ENCODE measurements at regions not wholly inside any gene's neighbourhood (a gene's known extent, or its start where the extent isn't known, plus 50 kb on each side); places are given as distances from the start of the nearest gene placed in this dataset.

GRCh38 chr20:23283096-23283850 is 67.3 kb upstream of the NXT1 start:
- Histone ChIP-seq H3K9me3 (no peaks in the 10 kb centered on the region), H3K27me3 (no peaks in the 10 kb centered on the region), H3K4me3 (no peak overlapping the region), H3K27ac (no peak overlapping the region), H3K36me3 (no peaks in the 10 kb centered on the region), H3K4me1 (no peaks in the 10 kb centered on the region)
- no peak for TF ChIP-seq POLR2A (IDR thresholded peaks at IDR 0.05)
- no peak for TF ChIP-seq CTCF (IDR thresholded peaks at IDR 0.05)
- intact Hi-C loops (cut with DNase I) = loop anchor here in 1 of 10 donors (5.0 to 10.0 kb wide), 3 partner anchors 36 to 58 kb away; no protein-coding TSS in a partner anchor
- 85 to 91% (median 87%) methylated on average over 12 of the region's 12 CpGs for WGBS, 4 donors
- DNase-seq (no peak), ATAC-seq (no peak)

GRCh38 chr20:23282546-23282945 is 68.0 kb upstream of the NXT1 start:
- WGBS, 4 donors = 26 to 82% (median 65%) methylated on average over 3 of the region's 3 CpGs
- Histone ChIP-seq H3K4me3 (no peak overlapping the region), H3K4me1 (no peaks in the 10 kb centered on the region), H3K27ac (no peak overlapping the region), H3K36me3 (no peaks in the 10 kb centered on the region), H3K9me3 (no peaks in the 10 kb centered on the region), H3K27me3 (no peaks in the 10 kb centered on the region)
- TF ChIP-seq POLR2A (IDR thresholded peaks at IDR 0.05) (no peak), CTCF (IDR thresholded peaks at IDR 0.05) (no peak)
- no peak for DNase-seq
- ATAC-seq = no peak
- intact Hi-C loops (cut with DNase I) = loop anchor here in 1 of 10 donors (5.0 to 10.0 kb wide), 3 partner anchors 35 to 58 kb away; no protein-coding TSS in a partner anchor

GRCh38 chr20:23282111-23282510 is 68.5 kb upstream of the NXT1 start:
- DNase-seq = no peak
- no peak for ATAC-seq
- intact Hi-C loops (cut with DNase I) = loop anchor here in 1 of 10 donors (5.0 to 10.0 kb wide), 3 partner anchors 35 to 57 kb away; no protein-coding TSS in a partner anchor
- H3K27ac ChIP-seq = no peak overlapping the region
- WGBS, 4 donors = 28 to 60% (median 42%) methylated on average over 1 of the region's 1 CpG
- no peaks in the 10 kb centered on the region for H3K4me1 ChIP-seq
- H3K9me3 ChIP-seq = no peaks in the 10 kb centered on the region
- H3K27me3 ChIP-seq = no peaks in the 10 kb centered on the region
- H3K4me3 ChIP-seq = no peak overlapping the region
- no peaks in the 10 kb centered on the region for H3K36me3 ChIP-seq
- TF ChIP-seq CTCF (IDR thresholded peaks at IDR 0.05) (no peak), POLR2A (IDR thresholded peaks at IDR 0.05) (no peak)

- H3K36me3 ChIP-seq = no peaks in the 10 kb centered on the region
- TF ChIP-seq CTCF (IDR thresholded peaks at IDR 0.05) = no peak
- TF ChIP-seq POLR2A (IDR thresholded peaks at IDR 0.05) = no peak
- no peak overlapping the region for H3K27ac ChIP-seq
- DNase-seq (no peak), ATAC-seq (no peak)
- 83 to 92% (median 91%) methylated on average over 7 of the region's 7 CpGs for WGBS, 4 donors
- H3K4me3 ChIP-seq = no peak overlapping the region
- no peaks in the 10 kb centered on the region for H3K4me1 ChIP-seq
- intact Hi-C loops (cut with DNase I) = loop anchor here in 1 of 10 donors (5.0 to 10.0 kb wide), 3 partner anchors 33 to 55 kb away; no protein-coding TSS in a partner anchor
- no peaks in the 10 kb centered on the region for H3K27me3 ChIP-seq
- H3K9me3 ChIP-seq = peaks cover 0 to 5% (median 0%) of the 10 kb centered on the region in 12 donors
Measured at GRCh38 chr20:23279836-23280235, 70.8 kb upstream of the NXT1 start.

Measured in heart left ventricle (tissue), 16 donors.